GM10266 (cell line): ENCODE measurements at regions not wholly inside any gene's neighbourhood (a gene's known extent, or its start where the extent isn't known, plus 50 kb on each side); places are given as distances from the start of the nearest gene placed in this dataset.

Source experiments
- DNase-seq: peaks from one replicate; pipeline ENCODE4 v3.0.0; 2012; ENCODE audit errors: extremely low spot score
- CTCF ChIP-seq: IDR thresholded peaks from 2 replicates; pipeline ENCODE4 v1.5.1; 2012; ENCODE audit warnings: mild to moderate bottlenecking, low read depth; ENCODE audit not compliant: control insufficient read depth, insufficient read depth; ENCODE audit errors: missing control alignments

- no peak for DNase-seq
- TF ChIP-seq CTCF: no peak
Observed at GRCh38 chr2:107028661-107029060, 142.7 kb upstream of the ST6GAL2 start.

GRCh38 chr2:107036293-107036692, 150.3 kb upstream of the ST6GAL2 start:
- no peak for TF ChIP-seq CTCF
- DNase-seq: no peak

- no peak for TF ChIP-seq CTCF
- DNase-seq: no peak
Observed at GRCh38 chr2:107062173-107062572, 176.2 kb upstream of the ST6GAL2 start.

GRCh38 chr2:107062599-107063220, 176.7 kb upstream of the ST6GAL2 start:
- no peak for TF ChIP-seq CTCF
- DNase-seq: no peak

GRCh38 chr2:107063228-107063627, 177.3 kb upstream of the ST6GAL2 start:
- TF ChIP-seq CTCF: no peak

GRCh38 chr2:107064750-107065149, 178.8 kb upstream of the ST6GAL2 start:
- TF ChIP-seq CTCF: no peak

More at GRCh38 chr2:107063228-107063627, 177.3 kb upstream of the ST6GAL2 start:
- no peak for DNase-seq

GRCh38 chr2:107068069-107068916, 182.3 kb upstream of the ST6GAL2 start:
- no peak for DNase-seq
- TF ChIP-seq CTCF: no peak

More at GRCh38 chr2:107064750-107065149, 178.8 kb upstream of the ST6GAL2 start:
- DNase-seq: no peak
